Right renal pelvis (tissue), 4 donors: ENCODE measurements at regions not wholly inside any gene's neighbourhood (a gene's known extent, or its start where the extent isn't known, plus 50 kb on each side); places are given as distances from the start of the nearest gene placed in this dataset.
A peak's percentile ranks its signal among the peaks of the same experiment; 100 is the strongest.
"Not testable (repeated sequence)": the region's sequence is repeated elsewhere in the genome, so short reads cannot be mapped to it uniquely, and the experiment has no call there.

Source experiments
- DNase-seq, 4 donors: peaks; one replicate each; pipeline ENCODE4 v3.0.0-alpha.2; 2013; ENCODE audit warnings: low read depth in 4 of 4, low spot score in 3 of 4, missing footprints in 1 of 4

GRCh38 chr1:90864681-90865080 is 147.6 kb upstream of the BARHL2 start:
- no peak for DNase-seq

GRCh38 chr1:90862782-90863181 is 145.7 kb upstream of the BARHL2 start:
- no peak for DNase-seq

GRCh38 chr1:90861421-90861820 is 144.3 kb upstream of the BARHL2 start:
- not testable (repeated sequence) for DNase-seq

- no peak for DNase-seq
These were observed 139.4 kb upstream of the BARHL2 start for GRCh38 chr1:90856463-90857007.

GRCh38 chr1:90854397-90854924 is 137.4 kb upstream of the BARHL2 start:
- no peak for DNase-seq

GRCh38 chr1:90851711-90852050 is 134.6 kb upstream of the BARHL2 start:
- no peak for DNase-seq

- peak in 1 of 4 donors; percentile 47 for DNase-seq
These were observed 134.0 kb upstream of the BARHL2 start for GRCh38 chr1:90850898-90851710.

- DNase-seq = no peak
These were observed 133.2 kb upstream of the BARHL2 start for GRCh38 chr1:90850181-90850897.

GRCh38 chr1:90841473-90841872 is 124.4 kb upstream of the BARHL2 start:
- no peak for DNase-seq

GRCh38 chr1:90840352-90840751 is 123.2 kb upstream of the BARHL2 start:
- DNase-seq = no peak

GRCh38 chr1:90839323-90839722 is 122.2 kb upstream of the BARHL2 start:
- no peak for DNase-seq

- no peak for DNase-seq
These were observed 121.6 kb upstream of the BARHL2 start for GRCh38 chr1:90838720-90839119.

GRCh38 chr1:90837420-90837819 is 120.3 kb upstream of the BARHL2 start:
- DNase-seq = no peak

- no peak for DNase-seq
These were observed 119.2 kb upstream of the BARHL2 start for GRCh38 chr1:90836345-90836679.

GRCh38 chr1:90835661-90836344 is 118.7 kb upstream of the BARHL2 start:
- no peak for DNase-seq

- no peak for DNase-seq
These were observed 118.0 kb upstream of the BARHL2 start for GRCh38 chr1:90834886-90835660.

- DNase-seq = no peak
These were observed 117.3 kb upstream of the BARHL2 start for GRCh38 chr1:90834354-90834885.

- DNase-seq = no peak
These were observed 116.5 kb upstream of the BARHL2 start for GRCh38 chr1:90833466-90834110.

- DNase-seq = no peak
These were observed 114.8 kb upstream of the BARHL2 start for GRCh38 chr1:90831910-90832309.

- DNase-seq = no peak
These were observed 109.7 kb upstream of the BARHL2 start for GRCh38 chr1:90826834-90827233.
